HCEC 1CT (cell line): ENCODE measurements at regions not wholly inside any gene's neighbourhood (a gene's known extent, or its start where the extent isn't known, plus 50 kb on each side); places are given as distances from the start of the nearest gene placed in this dataset.
A peak's percentile ranks its signal among the peaks of the same experiment; 100 is the strongest.

Experiments used
- DNase-seq: peaks from one replicate; pipeline ENCODE4 v3.0.0-alpha.2; 2017

GRCh38 chr3:99541181-99541580 lies 97.2 kb upstream of the COL8A1 start:
- DNase-seq = no peak

- no peak for DNase-seq
These were observed 101.0 kb upstream of the COL8A1 start for GRCh38 chr3:99537416-99537815.

- DNase-seq = no peak
These were observed 101.7 kb upstream of the COL8A1 start for GRCh38 chr3:99536555-99537314.

GRCh38 chr3:99534951-99535704 lies 103.3 kb upstream of the COL8A1 start:
- DNase-seq = peak; percentile 95

GRCh38 chr3:99532246-99532645 lies 106.1 kb upstream of the COL8A1 start:
- peak; percentile 84 for DNase-seq

GRCh38 chr3:99529265-99529664 lies 109.1 kb upstream of the COL8A1 start:
- peak; percentile 40 for DNase-seq

- DNase-seq = no peak
These were observed 111.5 kb upstream of the COL8A1 start for GRCh38 chr3:99526921-99527320.

- no peak for DNase-seq
These were observed 113.8 kb upstream of the COL8A1 start for GRCh38 chr3:99524559-99524958.

GRCh38 chr3:99523431-99524127 lies 114.8 kb upstream of the COL8A1 start:
- no peak for DNase-seq

- no peak for DNase-seq
These were observed 116.2 kb upstream of the COL8A1 start for GRCh38 chr3:99522147-99522546.

- no peak for DNase-seq
These were observed 116.8 kb upstream of the COL8A1 start for GRCh38 chr3:99521551-99521950.

GRCh38 chr3:99520513-99520912 lies 117.9 kb upstream of the COL8A1 start:
- DNase-seq = no peak

- DNase-seq = no peak
These were observed 121.5 kb upstream of the COL8A1 start for GRCh38 chr3:99516936-99517335.

- no peak for DNase-seq
These were observed 122.5 kb upstream of the COL8A1 start for GRCh38 chr3:99515891-99516290.

- peak; percentile 84 for DNase-seq
These were observed 129.2 kb upstream of the COL8A1 start for GRCh38 chr3:99509224-99509623.

GRCh38 chr3:99508191-99508590 lies 130.2 kb upstream of the COL8A1 start:
- DNase-seq = no peak

GRCh38 chr3:99505646-99506269 lies 132.6 kb upstream of the COL8A1 start:
- peak; percentile 97 for DNase-seq

- DNase-seq = no peak
These were observed 133.2 kb upstream of the COL8A1 start for GRCh38 chr3:99505200-99505599.

- DNase-seq = peak; percentile 92
These were observed 134.1 kb upstream of the COL8A1 start for GRCh38 chr3:99504258-99504657.

- DNase-seq = peak; percentile 64
These were observed 135.0 kb upstream of the COL8A1 start for GRCh38 chr3:99503350-99503749.

GRCh38 chr3:99502871-99503270 lies 135.5 kb upstream of the COL8A1 start:
- peak; percentile 23 for DNase-seq

GRCh38 chr3:99500485-99500884 lies 137.9 kb upstream of the COL8A1 start:
- no peak for DNase-seq
